Stimulated activated CD8-positive, alpha-beta memory T cell treated with anti-CD3 and anti-CD28 coated beads, Interleukin-7, amount 100 ng/mL, for 24 hours (primary cell): ENCODE measurements at regions not wholly inside any gene's neighbourhood (a gene's known extent, or its start where the extent isn't known, plus 50 kb on each side); places are given as distances from the start of the nearest gene placed in this dataset.
"Not testable (repeated sequence)": the region's sequence is repeated elsewhere in the genome, so short reads cannot be mapped to it uniquely, and the experiment has no call there.

Experiments used
- DNase-seq: peaks from one replicate; pipeline ENCODE4 v3.0.0-alpha.2; 2020; ENCODE audit warnings: low read depth

- not testable (repeated sequence) for DNase-seq
Measured at GRCh38 chr1:149635290-149635899, 51.7 kb downstream of the PPIAL4C start.

GRCh38 chr1:149636286-149637122 lies 52.9 kb downstream of the PPIAL4C start:
- peak; percentile 79 for DNase-seq

DNA sequence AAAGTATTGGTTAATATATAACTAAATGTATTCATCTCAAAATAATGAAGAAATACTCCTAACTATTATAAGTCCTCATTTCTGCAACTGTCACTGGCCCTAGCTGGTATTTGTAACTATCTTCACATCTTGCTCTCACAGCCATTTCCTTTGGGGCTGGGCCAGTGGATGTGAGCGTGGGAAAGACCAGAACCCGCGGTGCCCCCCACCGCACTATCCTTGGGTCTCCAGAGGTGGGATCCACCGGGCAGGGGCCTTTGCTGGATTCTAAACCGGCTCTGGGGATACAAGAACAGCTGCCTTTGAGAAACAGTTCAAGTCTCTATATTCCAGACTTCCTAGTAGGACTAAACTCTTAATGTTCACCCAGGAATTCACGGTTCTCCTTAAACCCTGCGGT lies 54.8 kb downstream of the PPIAL4C start:
- DNase-seq, result not testable (repeated sequence)

- not testable (repeated sequence) for DNase-seq
Measured at GRCh38 chr1:149638901-149639658, 55.4 kb downstream of the PPIAL4C start.

DNA sequence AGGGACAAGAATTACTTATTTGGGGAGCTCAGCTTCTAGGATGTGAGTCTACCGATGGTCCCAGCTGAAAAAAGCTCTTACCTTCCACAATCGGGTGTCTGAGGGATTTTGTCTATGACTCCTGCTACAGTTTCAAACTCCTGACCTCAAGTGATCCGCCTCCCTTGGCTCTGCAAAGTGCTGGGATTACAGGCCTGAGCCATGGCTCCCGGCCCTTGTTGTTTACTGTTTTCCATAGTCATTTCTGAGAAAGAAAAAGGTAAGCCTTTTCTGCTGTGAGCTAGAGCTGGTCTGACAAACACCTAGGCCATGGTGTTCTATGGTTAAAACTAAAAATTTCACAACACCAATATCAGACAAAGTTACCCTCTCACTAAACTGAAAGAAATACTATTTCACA lies 57.5 kb downstream of the PPIAL4C start:
- not testable (repeated sequence) for DNase-seq

GRCh38 chr1:149644818-149645217 lies 61.2 kb downstream of the PPIAL4C start:
- DNase-seq, result not testable (repeated sequence)

- not testable (repeated sequence) for DNase-seq
Measured at GRCh38 chr1:149646360-149647017, 62.8 kb downstream of the PPIAL4C start.

- DNase-seq, result not testable (repeated sequence)
Measured at GRCh38 chr1:149647018-149647373, 63.3 kb downstream of the PPIAL4C start.

- DNase-seq, result not testable (repeated sequence)
Measured at GRCh38 chr1:149657750-149658149, 74.1 kb downstream of the PPIAL4C start.

GRCh38 chr1:149658175-149658574 lies 74.5 kb downstream of the PPIAL4C start:
- not testable (repeated sequence) for DNase-seq

- DNase-seq, result not testable (repeated sequence)
Measured at GRCh38 chr1:149664624-149665023, 81.0 kb downstream of the PPIAL4C start.

DNA sequence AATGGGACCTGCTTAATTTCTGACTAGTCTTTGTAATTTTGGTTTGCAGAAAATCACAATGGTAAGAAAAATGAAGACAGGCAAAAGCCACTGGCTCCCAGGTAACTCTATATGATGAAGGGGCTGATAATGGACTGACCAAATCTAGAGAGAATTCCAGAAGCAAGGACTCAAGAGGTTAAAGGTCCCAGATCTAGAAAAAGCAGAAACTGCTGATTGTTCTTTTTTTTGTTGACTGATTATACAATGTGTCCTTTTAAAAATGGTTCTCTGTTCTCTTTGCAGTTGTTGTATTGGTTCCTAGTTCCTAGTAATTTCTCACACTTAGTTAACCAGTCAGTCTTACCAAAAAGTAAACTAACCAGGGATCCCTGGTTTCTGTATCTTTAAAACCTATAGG lies 81.4 kb downstream of the PPIAL4C start:
- not testable (repeated sequence) for DNase-seq

DNA sequence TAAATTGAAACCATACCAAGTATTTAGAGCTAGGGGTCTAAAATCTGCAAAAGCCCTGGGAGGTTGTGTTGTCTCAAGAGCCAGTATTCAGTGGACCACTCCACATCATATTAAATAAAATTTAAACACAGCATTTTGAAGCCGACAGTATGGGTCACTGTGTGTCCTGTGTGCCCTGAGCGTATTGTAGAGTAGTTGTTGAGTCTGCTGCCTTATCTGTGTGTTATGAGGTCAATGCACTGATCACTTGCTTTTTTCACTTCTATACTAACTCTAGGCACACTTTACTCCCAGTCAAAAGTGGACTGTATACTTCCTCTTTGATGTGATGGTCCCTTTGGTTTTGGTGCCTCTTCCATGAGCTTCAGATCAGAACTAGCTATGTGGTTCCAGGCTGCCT lies 81.9 kb downstream of the PPIAL4C start:
- DNase-seq, result not testable (repeated sequence)

- DNase-seq, result not testable (repeated sequence)
Measured at GRCh38 chr1:149673231-149673909, 89.7 kb downstream of the PPIAL4C start.

- not testable (repeated sequence) for DNase-seq
Measured at GRCh38 chr1:149674921-149675320, 91.3 kb downstream of the PPIAL4C start.

DNA sequence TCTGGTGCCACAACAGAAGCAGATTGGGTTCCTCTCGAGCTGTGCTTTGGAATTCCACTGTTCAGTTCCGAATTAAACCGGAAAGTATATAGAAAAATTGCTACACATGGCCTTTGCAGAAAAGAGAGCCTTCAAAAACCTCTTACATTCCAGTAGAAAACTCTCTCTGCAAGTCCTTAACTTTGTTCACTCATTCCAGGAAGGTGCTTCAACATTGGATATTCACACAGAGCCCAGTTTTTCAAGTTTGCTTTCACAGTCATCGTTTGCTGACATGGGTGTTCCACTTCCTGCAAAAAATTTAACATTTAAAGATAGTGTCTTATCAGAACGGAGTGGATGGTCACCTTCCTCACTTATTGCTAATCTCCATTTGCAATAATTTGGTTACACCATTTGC lies 93.7 kb downstream of the PPIAL4C start:
- not testable (repeated sequence) for DNase-seq

GRCh38 chr1:149686593-149687238 lies 95.8 kb upstream of the FCGR1A start:
- not testable (repeated sequence) for DNase-seq

DNA sequence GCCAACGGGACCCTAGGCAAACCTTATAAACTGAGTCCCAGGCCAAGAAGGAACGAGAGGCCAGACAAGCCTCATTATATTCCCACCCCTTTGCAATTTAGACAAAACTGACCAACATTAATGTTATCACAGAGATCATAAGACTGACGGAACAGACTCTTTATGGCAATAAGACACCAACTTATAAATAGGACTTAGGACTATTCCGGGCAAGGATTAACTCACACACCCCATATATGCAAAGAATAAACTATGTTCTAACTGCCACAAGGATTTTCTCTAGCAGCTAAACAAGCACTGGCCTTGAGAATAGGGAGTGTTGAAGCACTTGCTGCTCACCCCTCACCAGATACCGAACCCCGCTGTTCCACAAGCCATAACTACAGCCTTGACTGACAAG lies 91.1 kb upstream of the FCGR1A start:
- not testable (repeated sequence) for DNase-seq

DNA sequence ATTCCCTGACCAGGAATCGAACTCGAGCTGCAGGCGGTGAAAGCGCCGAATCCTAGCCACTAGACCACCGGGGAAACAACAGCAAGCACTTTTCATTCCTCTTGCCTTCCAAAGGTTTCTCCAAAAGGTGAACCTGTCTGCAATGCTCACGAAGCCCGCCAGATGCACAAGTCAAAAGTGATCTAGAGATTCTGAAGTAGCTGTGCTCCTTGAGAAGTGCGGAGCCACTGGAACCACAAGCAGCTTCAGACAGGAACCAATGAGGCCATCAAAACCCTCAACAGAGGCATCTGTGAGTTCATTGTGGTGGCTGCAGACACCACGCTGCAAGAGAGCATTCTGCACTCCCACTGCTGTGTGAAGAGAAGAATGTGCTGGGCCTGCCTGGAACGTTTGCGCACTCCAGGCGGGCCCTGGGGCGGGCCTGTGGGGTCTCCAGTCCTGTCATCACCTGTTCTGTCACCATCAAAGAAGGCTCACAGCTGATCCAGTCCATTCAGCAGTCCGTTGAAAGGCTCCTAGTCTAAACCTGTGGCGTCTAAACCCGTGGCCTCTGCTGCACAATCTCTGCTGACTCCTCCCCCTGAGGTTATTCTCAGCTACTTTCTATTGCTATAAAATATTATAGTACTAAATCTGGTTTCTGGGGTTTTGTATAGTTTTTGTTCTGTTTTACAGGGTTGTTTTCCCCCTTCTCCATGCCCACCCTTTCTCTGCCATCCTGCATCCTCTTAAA lies 89.5 kb upstream of the FCGR1A start:
- peak; percentile 0 for DNase-seq

GRCh38 chr1:149695066-149695465 lies 87.4 kb upstream of the FCGR1A start:
- DNase-seq, result not testable (repeated sequence)
